ENCODE measurements at regions not wholly inside any gene's neighbourhood (a gene's known extent, or its start where the extent isn't known, plus 50 kb on each side); places are given as distances from the start of the nearest gene placed in this dataset.
"Not testable (repeated sequence)": the region's sequence is repeated elsewhere in the genome, so short reads cannot be mapped to it uniquely, and the experiment has no call there.

DNA sequence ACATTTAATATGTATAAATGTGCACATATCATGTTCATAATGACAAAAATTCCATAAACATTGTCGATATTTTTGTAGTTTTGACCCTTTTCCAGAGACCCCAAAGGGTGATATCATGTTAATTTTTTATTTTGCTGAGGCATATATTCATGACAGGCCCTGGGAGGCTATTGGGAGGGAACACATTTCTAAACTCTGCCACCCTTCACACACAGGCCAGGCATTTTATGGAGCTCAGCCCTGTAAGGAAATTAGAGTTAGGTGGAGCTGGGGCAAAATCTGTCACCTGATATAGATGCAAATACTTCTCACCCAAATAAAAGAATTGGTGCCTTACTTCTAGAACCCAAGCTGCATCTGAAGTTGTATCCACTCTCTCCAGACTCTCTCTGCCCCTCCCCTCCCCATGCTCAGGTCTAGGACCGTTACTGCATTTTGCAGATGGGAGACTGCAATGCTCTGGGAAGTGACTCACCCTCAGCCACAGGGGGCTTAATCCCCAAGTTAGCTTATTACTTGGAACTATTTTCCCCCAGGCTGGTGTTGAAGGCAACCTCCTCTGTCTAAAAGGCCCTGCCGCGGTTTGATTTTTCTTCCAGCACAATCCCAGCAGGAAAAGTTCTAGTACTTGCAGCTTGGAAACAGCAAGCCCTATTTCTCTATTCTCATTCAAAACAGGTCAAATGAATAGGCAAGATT lies 238.9 kb downstream of the EMP1 start:
- no peak for DNase-seq

DNA sequence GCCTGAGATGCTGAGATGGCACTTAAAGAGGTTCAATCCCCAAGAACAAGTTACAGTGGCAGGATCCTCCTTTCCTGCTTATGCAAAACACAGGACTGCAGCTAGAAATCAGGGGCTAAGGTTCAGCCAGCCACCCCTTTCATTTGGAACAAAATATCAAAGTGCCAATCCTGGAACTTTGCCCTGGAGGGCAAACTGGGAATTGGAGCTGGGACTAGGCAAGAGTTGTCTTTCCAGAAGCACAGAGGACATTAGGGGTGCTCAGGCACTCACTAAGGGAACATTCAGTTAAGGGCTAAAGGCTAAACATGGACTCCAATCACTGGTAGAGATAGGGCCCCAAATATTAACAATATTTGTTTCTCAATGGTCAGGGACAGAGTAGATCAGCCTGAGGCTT lies 237.2 kb downstream of the EMP1 start:
- DNase-seq: no peak

DNA sequence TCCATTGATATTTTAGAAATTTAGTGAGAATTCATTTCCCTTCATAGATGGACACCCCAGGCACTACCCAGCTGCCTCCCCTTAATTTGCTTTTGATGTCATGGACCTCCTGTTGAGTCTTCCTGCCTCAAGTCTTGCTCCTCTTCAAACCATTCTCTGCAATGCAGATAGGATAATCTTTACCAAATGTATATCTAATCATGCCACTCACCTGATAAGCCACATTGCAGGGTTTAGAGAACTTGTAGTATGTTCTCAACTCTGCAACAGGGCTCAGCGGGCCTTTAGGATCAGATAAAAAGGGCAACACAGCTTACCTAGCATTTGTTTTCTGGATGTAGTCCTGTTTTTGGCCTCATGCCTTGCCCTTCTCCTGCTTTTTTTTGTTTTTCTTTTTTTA lies 234.5 kb downstream of the EMP1 start:
- DNase-seq: no peak

GRCh38 chr12:13428538-13429265 lies 232.2 kb downstream of the EMP1 start:
- DNase-seq: no peak

GRCh38 chr12:13425766-13426165 lies 229.2 kb downstream of the EMP1 start:
- no peak for DNase-seq

GRCh38 chr12:13422291-13422690 lies 225.8 kb downstream of the EMP1 start:
- no peak for DNase-seq

DNA sequence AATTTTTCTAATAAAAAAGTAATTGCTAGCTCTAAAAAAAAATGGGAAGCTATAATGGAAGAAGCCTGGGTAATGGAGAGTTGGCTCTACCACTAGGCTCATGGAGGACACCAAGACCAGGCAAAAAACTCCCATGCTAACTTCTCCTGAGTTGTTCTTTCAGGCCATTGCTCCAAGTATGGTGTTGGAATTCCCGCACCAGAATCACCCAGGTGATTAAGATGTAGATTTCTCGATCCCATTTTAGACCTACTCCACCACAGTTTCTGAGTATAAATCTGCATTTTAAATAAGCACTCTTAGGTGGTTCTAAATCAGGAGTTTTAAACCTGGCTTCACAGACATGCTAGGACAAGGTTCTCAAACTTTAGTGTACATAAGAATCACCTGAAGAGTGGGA lies 221.0 kb downstream of the EMP1 start:
- DNase-seq: no peak

- no peak for DNase-seq
These were observed 214.8 kb downstream of the EMP1 start for GRCh38 chr12:13411287-13411686.

DNA sequence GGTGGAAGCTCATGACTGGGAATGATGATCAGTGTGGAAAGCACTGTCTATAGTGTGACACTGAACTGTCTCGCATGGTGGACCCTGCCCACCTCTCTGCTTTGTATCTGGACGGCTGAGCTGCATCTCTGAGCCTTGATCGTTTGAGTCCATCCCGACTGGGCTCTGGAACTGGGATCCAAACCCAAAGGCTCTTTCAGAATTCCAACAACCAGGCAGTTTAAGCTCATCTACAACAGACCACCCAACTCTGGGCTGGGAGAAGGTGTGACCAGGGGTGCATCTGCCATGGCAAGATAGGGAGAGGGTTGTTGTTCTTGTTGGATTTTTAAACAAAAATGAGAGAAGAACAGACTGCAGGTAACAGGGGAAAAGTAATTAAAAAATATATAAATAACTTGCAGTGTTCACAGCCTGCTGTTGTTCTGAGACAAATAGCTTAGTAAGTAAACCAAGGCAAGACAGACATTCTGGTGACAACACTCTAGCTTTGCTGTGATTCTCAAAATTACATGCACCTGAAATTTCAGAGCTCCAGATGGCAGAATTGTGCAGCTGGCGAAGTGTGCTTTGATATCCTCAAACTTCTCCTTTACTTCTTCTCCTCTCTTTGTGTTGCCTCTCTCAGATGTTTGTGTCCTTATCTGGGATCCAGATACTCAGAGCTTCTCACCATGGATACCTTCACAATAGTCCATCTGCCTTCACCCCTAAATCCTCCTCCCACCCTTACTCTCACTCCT lies 209.6 kb downstream of the EMP1 start:
- DNase-seq: no peak

DNA sequence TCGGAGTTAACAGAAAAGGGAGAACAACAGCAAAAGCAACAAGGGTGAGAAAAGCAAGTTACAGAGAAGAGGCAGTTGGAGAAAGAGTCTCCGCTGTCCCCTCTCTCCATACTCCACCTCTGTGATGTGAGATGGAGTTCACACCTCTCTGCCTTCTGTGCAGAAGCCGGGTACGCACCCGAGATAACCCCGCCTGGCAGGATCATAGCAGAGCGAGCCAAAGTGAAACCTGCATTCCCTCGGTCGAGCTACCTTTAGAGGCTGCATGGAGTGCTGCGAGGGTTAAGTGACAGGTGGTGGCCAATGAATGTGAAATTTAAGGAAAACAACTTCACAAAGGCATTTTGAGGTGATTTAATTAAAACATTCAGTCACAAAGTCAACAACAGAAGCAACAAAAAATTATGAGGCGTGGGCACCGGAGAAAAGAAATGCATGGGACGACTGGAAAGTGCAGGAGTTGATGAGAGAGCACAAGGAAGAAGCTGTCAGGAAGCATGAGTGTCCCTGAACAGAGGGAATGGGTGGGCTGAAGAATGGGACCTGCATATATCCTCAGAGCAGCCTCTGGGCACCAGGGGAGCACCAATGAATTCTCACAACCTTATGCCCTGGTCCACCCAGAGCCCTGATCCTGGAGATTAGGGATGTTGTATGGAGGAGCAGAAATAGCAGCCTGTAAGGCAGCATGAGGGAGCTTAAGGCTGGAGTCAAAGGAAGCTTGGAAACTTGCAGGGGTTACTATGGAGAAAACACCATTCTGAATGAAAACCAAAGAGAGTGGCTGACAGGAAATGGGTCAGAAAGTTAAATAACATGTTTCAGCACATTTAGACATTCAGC lies 208.3 kb downstream of the EMP1 start:
- no peak for DNase-seq

- no peak for DNase-seq
These were observed 207.6 kb downstream of the EMP1 start for GRCh38 chr12:13404111-13404628.

DNA sequence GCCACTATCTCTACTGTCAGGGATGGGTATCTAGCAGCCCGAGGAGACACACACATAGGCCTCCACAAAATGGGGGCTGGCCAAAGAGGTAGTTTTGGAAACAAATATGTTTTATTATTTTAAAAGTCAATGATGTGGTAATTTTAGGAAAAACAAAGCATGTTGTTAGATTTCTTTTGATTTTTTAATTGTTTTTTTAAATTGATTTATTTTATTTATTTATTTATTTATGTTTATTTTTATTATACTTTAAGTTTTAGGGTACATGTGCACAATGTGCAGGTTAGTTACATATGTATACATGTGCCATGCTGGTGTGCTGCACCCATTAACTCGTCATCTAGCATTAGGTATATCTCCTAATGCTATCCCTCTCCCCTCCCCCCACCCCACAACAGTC lies 194.8 kb downstream of the EMP1 start:
- DNase-seq: not testable (repeated sequence)

DNA sequence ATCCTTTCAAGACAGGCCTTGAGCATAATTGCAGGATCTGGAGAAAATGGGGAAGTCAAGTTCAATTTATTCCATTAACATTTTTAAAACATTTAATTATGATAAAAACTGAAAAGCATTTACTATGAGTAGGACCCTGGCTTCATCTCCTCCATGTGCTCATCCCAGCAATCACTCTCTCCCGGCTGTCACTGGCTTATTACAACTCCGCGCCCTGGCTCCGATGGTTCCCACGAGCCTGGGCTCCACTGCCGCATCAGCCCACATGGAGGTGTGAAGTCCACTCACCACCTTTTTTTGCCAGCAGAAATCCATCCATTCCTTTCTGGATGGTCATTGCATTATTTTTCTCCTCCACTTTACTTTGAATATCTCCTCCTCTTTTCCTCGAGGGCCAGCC lies 194.4 kb downstream of the EMP1 start:
- no peak for DNase-seq

DNA sequence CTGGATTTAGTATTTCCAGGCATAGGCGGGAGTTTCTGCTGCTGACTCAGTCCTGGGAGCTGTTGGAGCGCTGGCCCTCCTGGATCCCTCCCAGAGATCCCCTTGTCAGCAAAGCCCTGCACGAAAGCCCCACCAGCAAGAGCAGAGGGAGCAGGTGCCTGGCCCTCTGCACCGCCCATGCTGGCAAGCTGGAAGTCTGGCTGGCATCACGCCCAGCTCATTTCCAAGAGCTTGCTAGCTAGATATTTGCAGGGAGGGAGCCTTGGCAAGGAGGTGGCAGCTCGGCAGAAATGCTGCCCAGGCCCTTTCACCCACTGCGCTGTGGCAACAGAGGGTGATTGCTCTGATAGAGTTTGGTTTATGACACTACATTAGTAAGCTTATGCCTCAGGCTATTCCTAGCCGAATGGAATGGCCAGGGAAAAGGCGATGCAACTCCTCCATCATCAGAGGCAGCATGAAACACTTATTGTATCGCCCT lies 193.9 kb downstream of the EMP1 start:
- DNase-seq: no peak

GRCh38 chr12:13387101-13387500 lies 190.6 kb downstream of the EMP1 start:
- no peak for DNase-seq

GRCh38 chr12:13386323-13387039 lies 190.0 kb downstream of the EMP1 start:
- no peak for DNase-seq

DNA sequence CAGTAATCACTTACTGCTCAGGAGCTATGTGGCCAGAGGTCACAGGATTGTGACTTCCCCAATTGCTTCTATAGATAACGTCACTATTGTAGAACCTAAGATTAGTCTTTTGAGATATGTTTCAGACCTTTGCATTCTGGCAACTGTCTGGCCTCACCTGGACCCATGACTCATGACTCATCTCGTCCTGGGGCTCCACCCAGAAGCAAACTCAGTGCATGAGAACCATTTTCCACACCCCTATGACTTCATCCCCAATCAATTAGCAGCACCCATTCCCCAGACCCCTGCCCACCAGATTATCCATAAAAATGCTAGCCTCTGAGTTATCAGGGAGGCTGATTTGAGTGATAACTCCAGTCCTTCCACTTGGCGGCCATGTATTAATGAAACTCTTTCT lies 186.9 kb downstream of the EMP1 start:
- no peak for DNase-seq

GRCh38 chr12:13380297-13380696 lies 183.8 kb downstream of the EMP1 start:
- DNase-seq: no peak

DNA sequence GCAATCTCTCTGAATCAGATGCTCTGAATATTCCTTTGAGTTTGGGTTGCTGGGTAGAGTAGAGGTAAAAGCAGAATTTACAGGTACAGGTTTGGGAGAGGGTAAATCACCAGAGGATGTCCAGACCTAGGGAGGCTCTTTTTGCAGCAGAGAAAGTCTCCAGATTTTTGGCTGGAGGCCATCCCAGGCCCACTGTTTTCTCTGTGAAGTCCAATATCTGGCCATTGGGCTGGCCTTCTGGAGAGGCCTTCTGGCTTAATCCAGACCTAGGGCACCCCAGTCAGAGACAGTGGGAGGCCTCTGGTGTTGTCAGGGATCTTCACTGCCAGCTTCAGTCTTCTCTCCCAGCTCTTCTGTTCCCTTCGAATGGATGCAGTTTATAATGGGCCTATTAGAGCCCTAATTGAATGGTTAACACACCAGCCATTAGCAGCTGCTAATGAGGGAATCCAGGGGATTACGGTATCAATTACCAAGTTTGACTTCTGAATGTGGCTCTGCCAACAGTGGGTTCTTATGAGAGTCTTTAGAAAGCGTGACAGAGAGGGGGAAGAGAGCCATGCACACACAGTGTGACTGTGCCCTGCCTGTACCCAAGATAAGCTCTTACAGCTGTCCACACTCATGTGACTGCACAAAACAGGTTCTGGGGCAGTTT lies 183.1 kb downstream of the EMP1 start:
- no peak for DNase-seq

- no peak for DNase-seq
These were observed 181.2 kb downstream of the EMP1 start for GRCh38 chr12:13377698-13378097.

GRCh38 chr12:13376610-13377373 lies 180.3 kb downstream of the EMP1 start:
- no peak for DNase-seq

Measured in activated CD4-positive, alpha-beta T cell treated with anti-CD3 and anti-CD28 coated beads, Interleukin-2, Interleukin-6, amounts not matched to agents 100 ng/mL and 50 ng/mL, durations not matched to agents 16 hours and 8 hours (primary cell).